Hypothalamus (tissue), 51 donors: ENCODE measurements at regions not wholly inside any gene's neighbourhood (a gene's known extent, or its start where the extent isn't known, plus 50 kb on each side); places are given as distances from the start of the nearest gene placed in this dataset.
A peak's percentile ranks its signal among the peaks of the same experiment; 100 is the strongest.

Experiments
- DNase-seq, 51 donors: peaks; one replicate each; lab custom pipeline; 2025; lab: John Stamatoyannopoulos, UW

DNA sequence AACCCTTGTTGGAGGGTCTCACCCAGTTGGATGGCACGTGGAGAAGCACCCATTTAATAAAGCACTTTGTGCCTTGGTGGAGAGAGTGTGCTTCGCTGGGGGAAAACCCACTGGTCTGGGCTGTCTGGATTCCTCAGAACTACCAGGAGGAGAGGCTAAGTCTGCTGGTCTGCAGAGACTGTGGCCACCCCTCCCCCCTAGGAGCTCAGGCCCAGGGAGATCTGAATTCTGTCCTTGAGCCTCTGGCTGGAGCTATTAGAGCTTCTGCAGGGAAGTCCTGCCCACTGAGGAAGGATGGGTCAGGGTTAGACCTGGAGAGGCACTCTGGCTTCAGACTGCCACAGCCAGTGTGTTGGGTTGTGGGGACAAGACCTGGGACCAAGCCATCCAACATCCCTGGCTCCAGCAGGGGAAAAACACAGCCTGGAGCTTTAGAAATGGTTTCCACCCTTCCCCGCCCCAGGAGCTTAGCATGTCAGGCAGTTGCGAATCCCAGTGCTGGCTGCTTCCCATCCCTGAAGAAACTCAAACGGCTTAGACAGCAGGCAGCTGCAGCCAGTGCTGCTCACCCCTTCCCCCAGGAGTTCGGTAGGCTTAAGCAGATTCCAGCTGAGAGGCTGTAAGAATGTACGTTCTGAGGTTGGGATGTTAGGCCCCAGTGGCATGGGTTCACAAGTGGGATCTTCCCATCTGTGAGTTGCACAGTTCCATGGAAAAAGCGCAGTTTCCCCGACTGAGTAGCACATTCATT is 288.3 kb downstream of the TGFB2 start:
- DNase-seq = no peak

GRCh38 chr1:218634212-218634611 is 289.1 kb downstream of the TGFB2 start:
- no peak for DNase-seq

- no peak for DNase-seq
Measured at GRCh38 chr1:218636548-218636947, 291.4 kb downstream of the TGFB2 start.

GRCh38 chr1:218640173-218640572 is 295.0 kb downstream of the TGFB2 start:
- DNase-seq = no peak

- DNase-seq = no peak
Measured at GRCh38 chr1:218642033-218642948, 297.2 kb downstream of the TGFB2 start.

- no peak for DNase-seq
Measured at GRCh38 chr1:218643281-218643680, 298.1 kb downstream of the TGFB2 start.

- DNase-seq = no peak
Measured at GRCh38 chr1:218643926-218644325, 298.8 kb downstream of the TGFB2 start.

DNA sequence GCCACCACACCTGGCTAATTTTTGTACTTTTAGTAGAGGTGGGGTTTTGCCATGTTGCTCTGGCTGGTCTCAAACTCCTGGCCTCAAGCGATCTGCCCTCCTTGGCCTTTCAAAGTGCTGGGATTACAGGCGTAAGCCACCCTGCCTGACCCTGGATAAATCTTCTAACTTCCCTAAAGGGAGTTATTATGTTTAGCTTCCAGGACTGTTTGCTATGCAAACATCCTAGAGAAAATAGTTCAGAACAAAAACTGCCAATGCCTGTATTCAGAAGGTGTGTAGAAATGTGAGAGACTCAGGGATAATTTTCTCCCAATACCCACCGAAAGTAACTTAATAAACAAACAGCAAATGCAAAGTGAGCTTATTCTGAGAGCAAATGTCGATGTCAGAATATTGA is 301.2 kb downstream of the TGFB2 start:
- no peak for DNase-seq

DNA sequence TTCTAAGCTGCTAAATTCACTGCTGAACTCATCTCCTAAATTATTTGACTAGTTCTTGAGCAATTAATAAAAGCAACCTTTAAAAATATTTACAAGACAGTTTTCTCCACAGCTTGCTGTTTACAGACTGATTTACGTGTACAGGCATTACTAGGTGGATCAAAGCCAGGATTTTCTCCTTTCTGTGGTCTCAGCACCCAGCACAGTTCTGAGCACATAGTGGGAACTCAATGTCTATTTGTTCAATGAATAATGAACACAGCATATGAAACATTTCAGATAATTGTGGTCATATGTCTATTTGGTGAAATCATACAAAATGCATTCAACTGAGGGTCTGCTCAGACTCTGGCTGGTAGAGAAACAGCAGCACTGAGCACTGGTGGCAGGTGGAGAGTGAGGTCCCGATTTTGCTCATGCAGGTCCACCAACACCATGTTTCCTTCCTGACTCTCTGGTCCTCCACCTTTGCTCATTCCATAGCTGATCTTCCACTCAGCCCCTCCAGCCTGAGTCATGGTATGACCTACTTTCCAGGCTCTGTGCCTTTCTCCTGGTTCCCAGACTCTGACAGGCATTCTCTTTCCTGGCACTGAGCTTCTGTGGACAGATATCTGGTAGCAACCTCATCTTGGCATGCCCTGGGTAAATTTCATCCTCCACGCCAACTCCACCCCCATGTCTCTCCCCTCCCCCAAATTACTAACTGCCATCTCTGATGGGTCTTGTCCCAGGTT is 311.3 kb downstream of the TGFB2 start:
- peak in 2 of 51 donors; percentile 2 to 8 for DNase-seq

GRCh38 chr1:218658269-218658668 is 313.1 kb downstream of the TGFB2 start:
- no peak for DNase-seq

GRCh38 chr1:218658899-218659298 is 313.8 kb downstream of the TGFB2 start:
- no peak for DNase-seq

GRCh38 chr1:218659911-218660677 is 315.0 kb downstream of the TGFB2 start:
- no peak for DNase-seq

DNA sequence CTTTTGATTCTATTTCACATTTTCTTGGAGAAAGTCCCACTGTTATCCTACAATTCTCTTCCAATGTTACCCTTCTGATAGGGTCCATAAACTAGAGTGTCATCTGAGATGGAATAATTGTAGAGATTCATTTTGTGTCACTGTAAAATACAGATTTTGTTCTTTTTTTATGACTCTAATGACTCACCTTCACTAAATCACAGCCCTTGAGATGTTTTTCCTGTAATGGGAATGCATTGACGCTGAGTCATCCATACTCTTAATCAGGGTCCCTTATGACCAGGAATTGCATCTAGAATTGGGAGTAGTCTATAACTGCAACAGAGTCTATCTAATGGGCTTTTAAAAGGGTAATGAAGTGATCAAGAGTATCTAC is 315.5 kb downstream of the TGFB2 start:
- DNase-seq = no peak

GRCh38 chr1:218661411-218661810 is 316.3 kb downstream of the TGFB2 start:
- DNase-seq = no peak

- DNase-seq = no peak
Measured at GRCh38 chr1:218664385-218665170, 319.4 kb downstream of the TGFB2 start.

GRCh38 chr1:218665221-218665620 is 320.1 kb downstream of the TGFB2 start:
- peak in 34 of 51 donors; percentile 1 to 76 (median 27) for DNase-seq

- DNase-seq = no peak
Measured at GRCh38 chr1:218666263-218666662, 321.1 kb downstream of the TGFB2 start.

- DNase-seq = no peak
Measured at GRCh38 chr1:218667781-218668516, 322.8 kb downstream of the TGFB2 start.

DNA sequence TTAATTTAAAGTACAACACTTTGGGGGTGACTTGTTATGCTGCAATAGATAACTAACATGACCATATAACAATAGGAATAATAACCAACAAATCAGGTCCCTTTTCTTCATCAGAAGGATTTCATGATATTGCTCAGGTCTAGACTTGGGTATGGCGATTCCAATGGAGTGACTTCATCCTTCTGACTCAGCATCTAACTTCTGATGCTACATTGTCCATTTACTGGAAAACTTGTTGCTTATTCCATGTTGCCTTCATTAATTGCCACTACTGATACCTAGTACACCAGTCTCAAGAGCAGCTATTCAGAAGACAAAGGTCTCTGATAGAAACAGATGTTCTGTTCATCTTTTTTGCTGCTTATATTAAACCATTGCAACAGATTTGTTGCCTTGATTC is 324.3 kb downstream of the TGFB2 start:
- no peak for DNase-seq
